H1 (cell line): ENCODE measurements at regions not wholly inside any gene's neighbourhood (a gene's known extent, or its start where the extent isn't known, plus 50 kb on each side); places are given as distances from the start of the nearest gene placed in this dataset.

Experiments used
- CTCF ChIA-PET: fragments of 300-600 bp; sonication (Branson Sonifier 250); formaldehyde crosslinking; loops from one replicate; lab custom pipeline; 2021; ENCODE audit not compliant: partially characterized antibody; lab: Charles Lee
- POLR2A ChIA-PET: fragments of 300-600 bp; sonication (Branson Sonifier 250); formaldehyde crosslinking; loops from one replicate; lab custom pipeline; 2021; ENCODE audit warnings: inconsistent platforms; ENCODE audit not compliant: partially characterized antibody; lab: Charles Lee
- DNase-seq, 2 experiments: peaks; one replicate each; pipeline versions ENCODE4 v3.0.0 to v3.0.0-alpha.2; 2010 to 2022; ENCODE audit warnings: low spot score in 2 of 2, low read depth in 1 of 2, mixed read lengths in 1 of 2
- FAIRE-seq: peaks from 2 replicates; lab custom pipeline; 2011; peaks lifted over from hg19 to GRCh38; lab: Jason Lieb, UNC
- H2AFZ ChIP-seq: 2 replicates; pipeline ENCODE4 v1.8.1; 2012; ENCODE audit warnings: low read length, inconsistent platforms
- H2AK5ac ChIP-seq: 2 replicates; pipeline ENCODE4 v1.6.1; 2013; ENCODE audit warnings: low read depth, low read length
- H2BK120ac ChIP-seq: replicated peaks from 2 replicates; pipeline ENCODE3; 2013; ENCODE audit warnings: low read depth, low read length, inconsistent platforms
- H2BK12ac ChIP-seq: 2 replicates; pipeline ENCODE4 v1.6.1; 2013; ENCODE audit warnings: low read depth, low read length
- H2BK15ac ChIP-seq: 2 replicates; pipeline ENCODE4 v1.6.1; 2013; ENCODE audit warnings: low read length
- H2BK20ac ChIP-seq: 2 replicates; pipeline ENCODE4 v1.6.1; 2013; ENCODE audit warnings: low read length
- H2BK5ac ChIP-seq: 2 replicates; pipeline ENCODE4 v1.6.1; 2013; ENCODE audit warnings: low read depth, low read length
- H3K14ac ChIP-seq: 2 replicates; pipeline ENCODE4 v1.6.1; 2013; ENCODE audit warnings: inconsistent platforms; ENCODE audit not compliant: insufficient read length
- H3K18ac ChIP-seq: 2 replicates; pipeline ENCODE4 v1.6.1; 2013; ENCODE audit warnings: low read length; ENCODE audit errors: extremely low read depth
- H3K23ac ChIP-seq: 2 replicates; pipeline ENCODE4 v1.6.1; 2013; ENCODE audit warnings: inconsistent platforms; ENCODE audit not compliant: insufficient read length
- H3K23me2 ChIP-seq: 2 replicates; pipeline ENCODE4 v1.6.1; 2013; ENCODE audit warnings: low read depth, low read length
- H3K27ac ChIP-seq: 2 replicates; pipeline ENCODE4 v1.6.1; 2011; ENCODE audit warnings: low read depth, low read length, inconsistent platforms
- H3K27me3 ChIP-seq, 4 experiments: replicated peaks in 1 of 4; 1 replicate in 1 of 4; 2 replicates in 3 of 4; pipeline versions ENCODE4 v1.6.1 to v1.8.1; 2011 to 2013; ENCODE audit warnings: low read length in 3 of 4, mild to moderate bottlenecking in 3 of 4, inconsistent platforms in 2 of 4, mixed read lengths in 2 of 4, moderate library complexity in 1 of 4; ENCODE audit not compliant: control insufficient read depth in 3 of 4, insufficient read depth in 3 of 4; ENCODE audit errors: extremely low read depth in 1 of 4
- H3K36me3 ChIP-seq, 4 experiments: 2 replicates each; pipeline versions ENCODE4 v1.6.1 to v1.8.1; 2011 to 2013; ENCODE audit warnings: mild to moderate bottlenecking in 4 of 4, low read length in 3 of 4, moderate library complexity in 2 of 4, control low read depth in 1 of 4, inconsistent platforms in 1 of 4; ENCODE audit not compliant: insufficient read depth in 4 of 4, control insufficient read depth in 2 of 4
- H3K4ac ChIP-seq: replicated peaks from 2 replicates; pipeline ENCODE3; 2013; ENCODE audit warnings: low read length, low read depth, mixed read lengths, inconsistent platforms; ENCODE audit not compliant: insufficient read length
- H3K4me1 ChIP-seq, 4 experiments: replicated peaks in 1 of 4; 1 replicate in 1 of 4; 2 replicates in 3 of 4; pipeline versions ENCODE4 v1.6.1 to v1.8.1; 2011 to 2013; ENCODE audit warnings: low read length in 3 of 4, inconsistent platforms in 2 of 4, mixed read lengths in 1 of 4; ENCODE audit not compliant: insufficient read depth in 4 of 4, control insufficient read depth in 3 of 4
- H3K4me2 ChIP-seq, 2 experiments: 2 replicates each; pipeline versions ENCODE4 v1.6.1 to v1.8.1; 2011 to 2013; ENCODE audit warnings: low read depth in 2 of 2, low read length in 2 of 2, control low read depth in 1 of 2, inconsistent platforms in 1 of 2, mild to moderate bottlenecking in 1 of 2; ENCODE audit not compliant: insufficient read depth in 1 of 2
- H3K4me3 ChIP-seq, 4 experiments: fragments of 200-600, 300-600 bp in 1 of 4; sonication (generic), shearing (Covaris generic), sonication (Bioruptor Twin) in 1 of 4; 2 replicates each; pipeline versions ENCODE4 v1.5.1 to v1.8.1; 2011 to 2016; ENCODE audit warnings: low read length in 4 of 4, low read depth in 3 of 4, control low read depth in 2 of 4, inconsistent platforms in 2 of 4, mild to moderate bottlenecking in 2 of 4, mixed read lengths in 1 of 4, moderate library complexity in 1 of 4; ENCODE audit not compliant: insufficient read depth in 2 of 4; ENCODE audit errors: extremely low read depth in 1 of 4
- H3K56ac ChIP-seq: replicated peaks from 2 replicates; pipeline ENCODE3; 2013; ENCODE audit warnings: low read depth, mild to moderate bottlenecking, mixed read lengths, low read length, inconsistent platforms; ENCODE audit not compliant: insufficient read length
- H3K79me1 ChIP-seq: 2 replicates; pipeline ENCODE4 v1.6.1; 2013; ENCODE audit warnings: low read depth, low read length, control low read depth
- H3K79me2 ChIP-seq, 2 experiments: 2 replicates each; pipeline versions ENCODE4 v1.6.1 to v1.8.1; 2012 to 2013; ENCODE audit warnings: low read length in 2 of 2, mild to moderate bottlenecking in 2 of 2, inconsistent platforms in 1 of 2; ENCODE audit not compliant: insufficient read depth in 2 of 2, control insufficient read depth in 1 of 2
- H3K9ac ChIP-seq, 4 experiments: replicated peaks in 1 of 4; 1 replicate in 1 of 4; 2 replicates in 3 of 4; pipeline versions ENCODE4 v1.6.1 to v1.8.1; 2011 to 2013; ENCODE audit warnings: low read depth in 3 of 4, low read length in 3 of 4, control low read depth in 2 of 4, mild to moderate bottlenecking in 2 of 4, moderate library complexity in 2 of 4, inconsistent platforms in 1 of 4; ENCODE audit errors: extremely low read depth in 1 of 4
- H3K9me3 ChIP-seq, 2 experiments: 2 replicates each; pipeline versions ENCODE4 v1.6.1 to v1.8.1; 2012 to 2013; ENCODE audit warnings: mild to moderate bottlenecking in 2 of 2, moderate library complexity in 2 of 2, control low read depth in 1 of 2, inconsistent platforms in 1 of 2, low read depth in 1 of 2, low read length in 1 of 2, mixed read lengths in 1 of 2; ENCODE audit not compliant: insufficient read depth in 2 of 2
- H4K20me1 ChIP-seq, 2 experiments: replicated peaks in 1 of 2; 2 replicates each; pipeline versions ENCODE3 to v1.8.1; 2011 to 2013; ENCODE audit warnings: inconsistent platforms in 2 of 2, low read length in 2 of 2, mild to moderate bottlenecking in 1 of 2; ENCODE audit not compliant: insufficient read depth in 2 of 2, control insufficient read depth in 1 of 2
- H4K5ac ChIP-seq: 2 replicates; pipeline ENCODE4 v1.6.1; 2013; ENCODE audit warnings: low read length, low read depth, mixed read lengths, inconsistent platforms; ENCODE audit not compliant: insufficient read length
- H4K8ac ChIP-seq: 2 replicates; pipeline ENCODE4 v1.8.0; 2013; ENCODE audit warnings: mild to moderate bottlenecking, moderate library complexity, low read length, inconsistent platforms; ENCODE audit not compliant: insufficient read depth; ENCODE audit errors: extremely low read depth
- H4K91ac ChIP-seq: replicated peaks from 2 replicates; pipeline ENCODE3; 2013; ENCODE audit warnings: low read length, mixed read lengths, inconsistent platforms; ENCODE audit not compliant: insufficient read length
- HDAC6 ChIP-seq: IDR thresholded peaks from one replicate; pipeline ENCODE4 v1.7.1; 2012; ENCODE audit warnings: low read depth, mild to moderate bottlenecking, inconsistent platforms, low read length, moderate library complexity
- KDM5A ChIP-seq: fragments of 200-600 bp; IDR thresholded peaks from 2 replicates; pipeline ENCODE4 v1.7.1; 2012; ENCODE audit warnings: mild to moderate bottlenecking, low read length, inconsistent platforms, mixed read lengths
- PHF8 ChIP-seq: fragments of 200-600 bp; sonication (generic); conservative IDR thresholded peaks from 2 replicates; pipeline ENCODE4 v1.7.1; 2012; ENCODE audit warnings: low read depth, mild to moderate bottlenecking, inconsistent platforms, low read length, moderate library complexity
- SIX5 ChIP-seq: IDR thresholded peaks from 2 replicates; pipeline ENCODE4 v1.6.1; 2011; ENCODE audit warnings: mild to moderate bottlenecking, low read depth, low read length
- WGBS, 2 experiments: shearing (Covaris generic) in 1 of 2; methylation state at CpG; one replicate each; pipeline versions ENCODE4 v1.1.6 to v1.1.7; 2013 to 2015; ENCODE audit warnings: low lambda C conversion rate in 2 of 2, mixed read lengths in 2 of 2, inconsistent platforms in 1 of 2, low coverage in 1 of 2, missing lambda C conversion rate in 1 of 2; ENCODE audit not compliant: insufficient replicate concordance in 2 of 2, insufficient coverage in 1 of 2, insufficient read length in 1 of 2; ENCODE audit errors: extremely low coverage in 1 of 2, missing lambda C conversion rate in 1 of 2; 5-methylcytosine and 5-hydroxymethylcytosine counted together

DNA sequence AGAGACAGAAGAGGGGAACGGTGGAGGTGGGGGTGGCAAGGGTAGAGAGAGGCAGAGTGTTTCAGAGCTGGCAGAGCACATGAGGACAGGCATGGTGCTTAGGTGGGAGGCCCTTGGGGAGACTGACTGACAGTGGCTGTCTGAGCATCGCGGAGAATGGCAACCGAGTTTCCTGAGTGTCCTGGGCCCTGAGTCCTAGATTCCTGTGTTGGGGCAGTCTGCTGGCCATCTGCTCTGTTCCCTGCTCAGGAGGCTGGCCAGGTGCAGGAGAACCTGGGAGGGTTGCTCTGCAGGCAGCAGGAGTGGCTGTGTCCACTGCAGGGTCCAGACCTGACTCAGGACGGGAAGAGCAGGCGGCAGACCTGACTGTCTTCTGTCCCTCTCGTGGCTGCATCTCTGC lies 248.9 kb downstream of the LRFN2 start:
- H4K20me1 ChIP-seq: no peaks in the 10 kb centered on the region
- H3K27ac ChIP-seq: no peak overlapping the region
- H4K5ac ChIP-seq: no peak overlapping the region
- no peak overlapping the region for H3K18ac ChIP-seq
- no peaks in the 10 kb centered on the region for H3K23me2 ChIP-seq
- H3K4me1 ChIP-seq: peaks cover 1 to 29% (median 15%) of the 10 kb centered on the region in 4 experiments; a peak in 5 of 7 replicates
- no peaks in the 10 kb centered on the region for H3K79me1 ChIP-seq
- H3K9me3 ChIP-seq: no peaks in the 10 kb centered on the region
- no peaks in the 10 kb centered on the region; a peak in 1 of 7 replicates for H3K27me3 ChIP-seq
- POLR2A ChIA-PET: interaction anchor here (0.9 to 2.1 kb wide), 2 partner anchors 9 to 10 kb away, joined by 3 to 6 read pairs; no protein-coding TSS in a partner anchor
- H3K79me2 ChIP-seq: no peaks in the 10 kb centered on the region
- no peak overlapping the region for H2BK5ac ChIP-seq
- no peaks in the 10 kb centered on the region for H3K36me3 ChIP-seq
- no peak for FAIRE-seq
- H2AFZ ChIP-seq: no peak overlapping the region
- no peak overlapping the region for H2BK12ac ChIP-seq
- H3K4me2 ChIP-seq: no peak overlapping the region
- no peak overlapping the region for H3K4me3 ChIP-seq
- H4K8ac ChIP-seq: no peak overlapping the region
- TF ChIP-seq KDM5A (no peak), SIX5 (no peak), PHF8 (no peak), HDAC6 (no peak)
- H3K4ac ChIP-seq: no peak overlapping the region
- H2BK120ac ChIP-seq: no peak overlapping the region
- no peak for DNase-seq
- no peak overlapping the region for H3K23ac ChIP-seq
- no peak overlapping the region for H3K14ac ChIP-seq
- CTCF ChIA-PET: interaction anchor here (1.3 to 3.9 kb wide), 5 partner anchors 10 to 190 kb away, joined by 4 to 17 read pairs (median 6); no protein-coding TSS in a partner anchor
- 0 out of 2 replicates have a peak overlapping the region, but pooled peaks have one; percentile 72 for H2BK20ac ChIP-seq
- no peak overlapping the region for H2BK15ac ChIP-seq
- peak overlapping the region; percentile 47; the same call in 1 of the 2 replicates for H2AK5ac ChIP-seq
- WGBS, 2 experiments: 95% methylated on average over 7 of the region's 7 CpGs; no CpG with 5 or more reads in 1 of the 2 experiments
- no peak overlapping the region for H4K91ac ChIP-seq
- no peak overlapping the region for H3K56ac ChIP-seq
- no peak overlapping the region for H3K9ac ChIP-seq
